ENCODE measurements at regions not wholly inside any gene's neighbourhood (a gene's known extent, or its start where the extent isn't known, plus 50 kb on each side); places are given as distances from the start of the nearest gene placed in this dataset.

GRCh38 chr14:82641050-82641540 lies 1107.4 kb upstream of the SEL1L start:
- TF ChIP-seq MAX (CRISPR knock-in tag; IDR thresholded peaks at IDR 0.05) (no peak), ZNF512 (CRISPR knock-in tag; IDR thresholded peaks at IDR 0.05; ENCODE audit: borderline replicate concordance) (no peak), CTCF (IDR thresholded peaks at IDR 0.05) (no peak), RELA (CRISPR knock-in tag; IDR thresholded peaks at IDR 0.05; ENCODE audit: borderline replicate concordance) (no peak), ETV6 (CRISPR knock-in tag; IDR thresholded peaks at IDR 0.05) (no peak)

Measured in WTC11 (cell line).